ENCODE measurements at regions not wholly inside any gene's neighbourhood (a gene's known extent, or its start where the extent isn't known, plus 50 kb on each side); places are given as distances from the start of the nearest gene placed in this dataset.
"Not testable (repeated sequence)": the region's sequence is repeated elsewhere in the genome, so short reads cannot be mapped to it uniquely, and the experiment has no call there.

DNA sequence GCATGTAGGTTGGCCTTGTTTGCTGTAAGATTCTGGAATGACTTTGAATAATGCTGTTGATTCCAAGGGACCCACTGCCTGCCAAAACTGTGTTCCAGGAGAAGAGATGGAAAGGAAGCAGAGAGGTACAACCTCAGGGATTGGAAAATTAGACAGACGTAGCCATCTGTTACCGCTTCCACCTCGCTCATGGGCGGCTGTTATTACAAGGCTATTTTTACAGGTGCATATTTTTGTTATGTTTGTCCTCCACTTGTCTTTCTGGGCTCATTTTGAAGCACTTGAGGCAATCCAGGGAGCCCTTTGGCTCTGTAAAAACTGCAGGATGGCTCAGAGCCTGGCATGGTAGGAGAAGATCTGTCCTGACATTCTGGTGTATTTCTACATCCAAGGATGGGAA lies 276.4 kb upstream of the TMTC4 start:
- Histone ChIP-seq H3K4me3 (no peak overlapping the region), H3K27ac (no peak overlapping the region), H3K27me3 (no peaks in the 10 kb centered on the region), H3K36me3 (no peaks in the 10 kb centered on the region), H3K9me3 (peaks cover 0 to 3% of the 10 kb centered on the region in 2 donors), H3K4me1 (no peaks in the 10 kb centered on the region)
- TF ChIP-seq, protein P1, sequence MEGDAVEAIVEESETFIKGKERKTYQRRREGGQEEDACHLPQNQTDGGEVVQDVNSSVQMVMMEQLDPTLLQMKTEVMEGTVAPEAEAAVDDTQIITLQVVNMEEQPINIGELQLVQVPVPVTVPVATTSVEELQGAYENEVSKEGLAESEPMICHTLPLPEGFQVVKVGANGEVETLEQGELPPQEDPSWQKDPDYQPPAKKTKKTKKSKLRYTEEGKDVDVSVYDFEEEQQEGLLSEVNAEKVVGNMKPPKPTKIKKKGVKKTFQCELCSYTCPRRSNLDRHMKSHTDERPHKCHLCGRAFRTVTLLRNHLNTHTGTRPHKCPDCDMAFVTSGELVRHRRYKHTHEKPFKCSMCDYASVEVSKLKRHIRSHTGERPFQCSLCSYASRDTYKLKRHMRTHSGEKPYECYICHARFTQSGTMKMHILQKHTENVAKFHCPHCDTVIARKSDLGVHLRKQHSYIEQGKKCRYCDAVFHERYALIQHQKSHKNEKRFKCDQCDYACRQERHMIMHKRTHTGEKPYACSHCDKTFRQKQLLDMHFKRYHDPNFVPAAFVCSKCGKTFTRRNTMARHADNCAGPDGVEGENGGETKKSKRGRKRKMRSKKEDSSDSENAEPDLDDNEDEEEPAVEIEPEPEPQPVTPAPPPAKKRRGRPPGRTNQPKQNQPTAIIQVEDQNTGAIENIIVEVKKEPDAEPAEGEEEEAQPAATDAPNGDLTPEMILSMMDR (IDR thresholded peaks at IDR 0.05), result no peak
- ATAC-seq (no peak), DNase-seq (no peak)
- intact Hi-C loops (cut with DNase I), result no loop called here

DNA sequence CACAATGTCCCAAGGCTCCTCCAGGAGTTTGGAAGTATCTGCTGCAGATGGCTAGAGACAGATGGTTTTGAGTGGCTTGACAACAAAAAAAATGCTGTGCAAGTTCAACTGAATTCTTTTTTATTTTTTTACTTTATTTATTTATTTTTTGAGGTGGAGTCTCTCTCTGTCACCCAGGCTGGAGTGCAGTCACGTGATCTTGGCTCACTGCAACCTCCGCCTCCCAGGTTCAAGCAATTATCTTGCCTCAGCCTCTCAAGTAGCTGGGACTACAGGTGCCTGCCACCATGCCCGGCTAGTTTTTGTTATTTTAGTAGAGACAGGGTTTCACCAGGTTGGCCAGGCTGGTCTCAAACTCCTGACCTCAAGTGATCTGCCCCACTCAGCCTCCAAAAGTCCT lies 274.3 kb upstream of the TMTC4 start:
- ATAC-seq; DNase-seq; H3K27me3 ChIP-seq; H3K4me1 ChIP-seq; H3K4me3 ChIP-seq; intact Hi-C loops (cut with DNase I); H3K9me3 ChIP-seq; H3K27ac ChIP-seq; H3K36me3 ChIP-seq: not testable (repeated sequence)

DNA sequence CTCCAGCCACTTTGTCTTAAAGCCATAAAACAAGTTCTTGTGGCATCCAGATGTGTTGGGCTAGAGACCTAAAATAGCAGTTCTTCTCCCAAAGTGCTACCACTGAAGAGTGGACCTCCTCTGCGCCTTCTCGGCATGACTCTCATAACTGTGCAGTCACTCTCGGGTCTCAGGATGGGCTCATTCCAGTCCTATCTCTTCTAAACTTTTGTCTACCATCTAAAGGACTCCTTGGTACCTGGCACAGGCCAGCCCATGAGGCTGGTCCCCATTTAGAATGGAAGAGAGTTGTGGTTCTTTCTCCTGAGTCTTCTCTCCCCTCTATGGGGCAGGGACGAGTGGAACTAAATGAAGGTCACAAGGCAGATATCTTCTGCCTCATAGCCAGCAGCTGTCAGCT lies 272.0 kb upstream of the TMTC4 start:
- Histone ChIP-seq H3K4me3 (no peak overlapping the region), H3K36me3 (no peaks in the 10 kb centered on the region), H3K4me1 (no peaks in the 10 kb centered on the region), H3K27me3 (no peaks in the 10 kb centered on the region), H3K27ac (no peak overlapping the region), H3K9me3 (peaks cover 0 to 3% of the 10 kb centered on the region in 2 donors)
- intact Hi-C loops (cut with DNase I), result no loop called here
- DNase-seq (no peak), ATAC-seq (no peak)
- TF ChIP-seq, protein P1 (IDR thresholded peaks at IDR 0.05), result no peak

DNA sequence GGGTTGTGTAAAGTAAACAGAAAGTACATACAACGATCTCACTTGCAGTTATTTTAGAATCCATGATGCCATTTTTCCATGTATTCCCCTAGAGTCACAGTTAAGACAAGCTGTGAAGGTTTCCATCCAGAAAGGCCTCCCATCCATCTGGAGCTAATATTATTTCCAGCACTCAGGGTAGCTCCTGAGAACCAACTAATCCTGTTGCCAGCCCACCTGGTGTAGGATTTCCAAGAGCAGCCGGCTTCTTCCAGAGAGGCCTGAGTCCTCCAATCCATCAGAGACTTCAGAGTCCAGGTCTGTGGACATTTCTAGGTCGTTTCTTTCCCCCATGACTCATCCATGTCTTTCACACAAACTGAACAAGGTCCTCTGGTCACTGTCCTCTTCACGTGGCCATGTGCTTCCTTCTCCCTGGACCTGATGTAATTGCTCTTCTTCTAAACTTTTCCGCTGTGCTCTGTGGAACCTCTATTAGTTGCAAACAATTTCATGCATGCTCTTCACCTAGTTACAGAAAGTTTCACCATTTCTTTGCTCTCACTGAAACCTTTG lies 270.3 kb upstream of the TMTC4 start:
- TF ChIP-seq, protein P1 (IDR thresholded peaks at IDR 0.05), result no peak
- no peak overlapping the region for H3K4me3 ChIP-seq
- no peak for ATAC-seq
- no peaks in the 10 kb centered on the region for H3K27me3 ChIP-seq
- H3K36me3 ChIP-seq, result no peaks in the 10 kb centered on the region
- no peak for DNase-seq
- intact Hi-C loops (cut with DNase I), result no loop called here
- no peak overlapping the region for H3K27ac ChIP-seq
- no peaks in the 10 kb centered on the region for H3K9me3 ChIP-seq
- H3K4me1 ChIP-seq, result no peaks in the 10 kb centered on the region

- H3K4me1 ChIP-seq, result no peaks in the 10 kb centered on the region
- ATAC-seq (no peak), DNase-seq (no peak)
- no peaks in the 10 kb centered on the region for H3K27me3 ChIP-seq
- H3K27ac ChIP-seq, result no peak overlapping the region
- H3K4me3 ChIP-seq, result no peak overlapping the region
- intact Hi-C loops (cut with DNase I), result no loop called here
- H3K9me3 ChIP-seq, result peaks cover 0 to 1% of the 10 kb centered on the region in 2 donors
- no peaks in the 10 kb centered on the region for H3K36me3 ChIP-seq
- TF ChIP-seq, protein P1 (IDR thresholded peaks at IDR 0.05), result no peak
Observed at GRCh38 chr13:100942742-100943141, 268.1 kb upstream of the TMTC4 start.

Measured in left lung (tissue), 4 donors.